SU-DHL-6 (cell line): ENCODE measurements at regions not wholly inside any gene's neighbourhood (a gene's known extent, or its start where the extent isn't known, plus 50 kb on each side); places are given as distances from the start of the nearest gene placed in this dataset.
A peak's percentile ranks its signal among the peaks of the same experiment; 100 is the strongest.

ENCODE experiments used
- H2AFZ ChIP-seq: fragments of 200-600 bp; sonication (generic); 2 replicates; pipeline ENCODE4 v1.6.1; 2014; ENCODE audit warnings: low read depth, mild to moderate bottlenecking, moderate library complexity, mixed read lengths, antibody characterized with exemption, low read length; ENCODE audit not compliant: severe bottlenecking
- H3F3A ChIP-seq: fragments of 200-600 bp; shearing (Covaris generic); 2 replicates; pipeline ENCODE4 v1.6.0; 2016; ENCODE audit warnings: antibody characterized with exemption, mild to moderate bottlenecking; ENCODE audit not compliant: insufficient read depth
- H3K27ac ChIP-seq: fragments of 200-600 bp; sonication (generic); 2 replicates; pipeline ENCODE4 v1.5.1; 2016; ENCODE audit warnings: low read depth, mild to moderate bottlenecking, low read length, moderate library complexity, mixed read lengths
- H3K27me3 ChIP-seq: fragments of 200-600 bp; sonication (generic), shearing (Covaris generic); 2 replicates; pipeline ENCODE4 v1.6.0; 2014; ENCODE audit warnings: mild to moderate bottlenecking, low read length
- H3K36me3 ChIP-seq: fragments of 200-600 bp; sonication (generic); 2 replicates; pipeline ENCODE4 v1.6.1; 2014; ENCODE audit warnings: mild to moderate bottlenecking, low read length, mixed read lengths
- H3K4me2 ChIP-seq: fragments of 300-600, 200-600 bp; shearing (Covaris generic), sonication (generic); 2 replicates; pipeline ENCODE4 v1.6.0; 2014; ENCODE audit warnings: low read length, low read depth, mild to moderate bottlenecking; ENCODE audit not compliant: poor library complexity, severe bottlenecking
- H3K4me3 ChIP-seq: fragments of 200-600 bp; sonication (generic); 2 replicates; pipeline ENCODE4 v1.5.1; 2014; ENCODE audit warnings: antibody characterized with exemption, low read length, mild to moderate bottlenecking, mixed read lengths; ENCODE audit not compliant: insufficient read depth, poor library complexity, severe bottlenecking
- H3K79me2 ChIP-seq: fragments of 200-600 bp; sonication (generic); 2 replicates; pipeline ENCODE4 v1.6.1; 2014; ENCODE audit warnings: mild to moderate bottlenecking, low read length, moderate library complexity; ENCODE audit not compliant: insufficient read depth
- H3K9ac ChIP-seq: fragments of 200-600 bp; sonication (generic); 2 replicates; pipeline ENCODE4 v1.7.0; 2014; ENCODE audit warnings: mild to moderate bottlenecking, low read length
- H3K9me2 ChIP-seq: fragments of 200-600 bp; sonication (generic); replicated peaks from 2 replicates; pipeline ENCODE4 v1.6.1; 2014; ENCODE audit warnings: low read length; ENCODE audit not compliant: insufficient read depth
- H3K9me3 ChIP-seq: fragments of 200-600 bp; sonication (generic); 2 replicates; pipeline ENCODE4 v1.6.1; 2014; ENCODE audit warnings: low read length, mixed read lengths; ENCODE audit not compliant: insufficient read depth
- H4K20me1 ChIP-seq: fragments of 200-600 bp; sonication (generic); 2 replicates; pipeline ENCODE4 v1.6.1; 2014; ENCODE audit warnings: low read depth, mild to moderate bottlenecking, antibody characterized with exemption, low read length, moderate library complexity, mixed read lengths
- EZH2phosphoT487 ChIP-seq: fragments of 200-600 bp; sonication (generic), shearing (Covaris generic); conservative IDR thresholded peaks from 2 replicates; pipeline ENCODE4 v1.6.1; 2018; ENCODE audit warnings: mild to moderate bottlenecking, antibody characterized with exemption, low read length, moderate library complexity, mixed read lengths
- TF ChIP-seq, protein P1 (sequence below): fragments of 200-600 bp; sonication (generic); IDR thresholded peaks from one replicate; pipeline ENCODE4 v1.5.1; 2017; ENCODE audit warnings: antibody characterized with exemption, mild to moderate bottlenecking, low read length, moderate library complexity; ENCODE audit not compliant: insufficient read depth, poor library complexity, severe bottlenecking

DNA sequence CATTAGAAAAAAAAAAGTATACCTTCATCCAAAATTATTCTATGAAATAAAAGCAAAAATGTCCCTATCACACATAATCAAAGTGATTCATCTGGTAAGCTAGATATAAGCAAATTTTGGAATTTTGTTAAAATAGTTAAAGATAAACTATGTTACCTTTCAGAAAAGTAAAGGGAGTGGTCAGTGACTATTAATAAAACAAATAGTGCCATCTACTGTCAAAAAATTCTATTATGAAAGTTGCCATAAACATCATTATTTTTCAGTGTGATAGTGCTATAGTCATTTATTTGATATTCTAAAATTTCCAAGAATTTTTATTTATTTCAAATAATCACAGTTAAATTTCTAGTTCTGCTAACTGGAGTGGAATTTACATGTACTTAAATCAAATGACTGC lies 803.7 kb downstream of the KCNT2 start:
- Histone ChIP-seq H3K27ac (no peak overlapping the region), H3K27me3 (no peaks in the 10 kb centered on the region), H3K9ac (no peak overlapping the region), H3K4me2 (peak overlapping the region; percentile 17), H3K36me3 (no peaks in the 10 kb centered on the region), H3K79me2 (no peaks in the 10 kb centered on the region), H3K9me3 (no peaks in the 10 kb centered on the region), H2AFZ (peak overlapping the region; percentile 79), H3K9me2 (no peaks in the 10 kb centered on the region), H4K20me1 (no peaks in the 10 kb centered on the region), H3K4me3 (no peak overlapping the region), H3F3A (no peaks in the 10 kb centered on the region)
- TF ChIP-seq, protein P1, sequence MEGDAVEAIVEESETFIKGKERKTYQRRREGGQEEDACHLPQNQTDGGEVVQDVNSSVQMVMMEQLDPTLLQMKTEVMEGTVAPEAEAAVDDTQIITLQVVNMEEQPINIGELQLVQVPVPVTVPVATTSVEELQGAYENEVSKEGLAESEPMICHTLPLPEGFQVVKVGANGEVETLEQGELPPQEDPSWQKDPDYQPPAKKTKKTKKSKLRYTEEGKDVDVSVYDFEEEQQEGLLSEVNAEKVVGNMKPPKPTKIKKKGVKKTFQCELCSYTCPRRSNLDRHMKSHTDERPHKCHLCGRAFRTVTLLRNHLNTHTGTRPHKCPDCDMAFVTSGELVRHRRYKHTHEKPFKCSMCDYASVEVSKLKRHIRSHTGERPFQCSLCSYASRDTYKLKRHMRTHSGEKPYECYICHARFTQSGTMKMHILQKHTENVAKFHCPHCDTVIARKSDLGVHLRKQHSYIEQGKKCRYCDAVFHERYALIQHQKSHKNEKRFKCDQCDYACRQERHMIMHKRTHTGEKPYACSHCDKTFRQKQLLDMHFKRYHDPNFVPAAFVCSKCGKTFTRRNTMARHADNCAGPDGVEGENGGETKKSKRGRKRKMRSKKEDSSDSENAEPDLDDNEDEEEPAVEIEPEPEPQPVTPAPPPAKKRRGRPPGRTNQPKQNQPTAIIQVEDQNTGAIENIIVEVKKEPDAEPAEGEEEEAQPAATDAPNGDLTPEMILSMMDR, result peak; percentile 23
- TF ChIP-seq EZH2phosphoT487, result no peak

DNA sequence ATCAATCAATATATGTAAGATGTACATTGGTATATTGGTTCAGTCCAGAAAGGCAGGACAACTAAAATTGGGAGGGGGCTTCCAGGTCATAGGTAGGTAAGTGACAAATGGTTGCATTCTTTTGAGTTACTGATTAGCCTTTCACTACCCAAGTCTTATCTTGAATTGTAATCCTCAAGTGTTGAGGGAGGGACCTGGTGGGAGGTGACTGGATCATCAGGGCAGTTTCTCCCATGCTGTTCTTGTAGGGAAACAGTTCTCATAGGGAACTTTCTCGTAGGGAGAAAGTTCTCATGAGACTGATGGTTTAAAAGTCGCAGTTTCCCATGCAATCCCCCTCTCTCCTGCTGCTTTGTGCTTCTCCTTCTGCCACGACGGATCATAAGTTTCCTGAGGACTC lies 809.2 kb downstream of the KCNT2 start:
- Histone ChIP-seq H3K79me2 (no peaks in the 10 kb centered on the region), H3K9me3 (no peaks in the 10 kb centered on the region), H3K36me3 (no peaks in the 10 kb centered on the region), H3K27me3 (no peaks in the 10 kb centered on the region), H3F3A (no peaks in the 10 kb centered on the region), H2AFZ (no peak overlapping the region), H3K9me2 (no peaks in the 10 kb centered on the region), H3K27ac (no peak overlapping the region), H3K4me3 (no peak overlapping the region), H3K4me2 (no peak overlapping the region), H4K20me1 (no peaks in the 10 kb centered on the region), H3K9ac (no peak overlapping the region)
- TF ChIP-seq, protein P1, result no peak
- TF ChIP-seq EZH2phosphoT487, result no peak

DNA sequence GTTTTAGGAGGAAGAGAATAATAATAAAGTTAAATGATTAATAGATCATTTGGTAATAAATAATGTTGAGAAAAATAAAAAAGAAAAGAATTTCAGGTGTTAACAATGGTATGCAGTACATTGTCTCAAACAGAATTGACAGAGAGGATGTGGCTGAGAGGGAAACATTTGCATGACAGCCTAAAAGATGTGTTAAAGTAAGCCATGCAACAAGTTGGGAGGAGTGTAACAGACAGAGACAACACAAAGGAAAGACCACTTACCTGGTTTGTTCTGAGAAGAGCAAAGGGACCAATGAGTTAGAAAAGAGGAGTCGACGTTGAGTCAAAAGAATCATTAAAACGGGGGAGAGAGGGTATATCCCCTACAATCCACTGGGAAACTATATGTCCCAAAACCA lies 814.0 kb downstream of the KCNT2 start:
- Histone ChIP-seq H3K79me2 (no peaks in the 10 kb centered on the region), H3K9me2 (no peaks in the 10 kb centered on the region), H2AFZ (no peak overlapping the region), H3F3A (no peaks in the 10 kb centered on the region), H3K9ac (no peak overlapping the region), H3K4me2 (no peak overlapping the region), H3K36me3 (no peaks in the 10 kb centered on the region), H4K20me1 (no peaks in the 10 kb centered on the region), H3K4me3 (no peak overlapping the region), H3K9me3 (peaks cover 9% of the 10 kb centered on the region; the same call in 1 of the 2 replicates), H3K27ac (no peak overlapping the region), H3K27me3 (no peaks in the 10 kb centered on the region)
- TF ChIP-seq, protein P1, result no peak
- no peak for TF ChIP-seq EZH2phosphoT487

DNA sequence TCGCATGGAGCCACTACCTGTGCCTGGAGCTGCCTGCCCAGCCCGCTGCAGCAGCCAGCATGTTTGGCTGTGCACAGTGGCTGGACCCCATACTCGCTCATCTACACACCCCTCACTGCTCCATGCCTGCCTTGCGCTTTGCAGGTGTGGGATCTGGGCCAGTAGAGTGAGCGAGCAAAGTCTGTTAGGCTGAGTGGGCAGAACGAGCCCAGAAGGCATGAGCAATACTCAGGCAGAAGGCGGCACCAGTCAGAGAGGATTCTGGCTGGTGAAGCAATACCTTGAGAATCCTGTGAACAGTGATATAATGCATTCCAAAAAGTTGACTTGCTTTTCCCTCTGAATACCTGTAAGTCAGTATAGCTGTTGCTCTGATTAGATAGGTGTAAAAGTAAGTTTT lies 816.4 kb downstream of the KCNT2 start:
- no peaks in the 10 kb centered on the region for H3K27me3 ChIP-seq
- H3K4me2 ChIP-seq, result no peak overlapping the region
- no peak overlapping the region for H3K4me3 ChIP-seq
- peaks cover 9% of the 10 kb centered on the region; the same call in 1 of the 2 replicates for H3K9me3 ChIP-seq
- H2AFZ ChIP-seq, result no peak overlapping the region
- H3K36me3 ChIP-seq, result no peaks in the 10 kb centered on the region
- no peaks in the 10 kb centered on the region for H3F3A ChIP-seq
- H3K79me2 ChIP-seq, result no peaks in the 10 kb centered on the region
- H3K27ac ChIP-seq, result no peak overlapping the region
- no peak for TF ChIP-seq EZH2phosphoT487
- TF ChIP-seq, protein P1, result no peak
- H3K9me2 ChIP-seq, result no peaks in the 10 kb centered on the region
- no peaks in the 10 kb centered on the region for H4K20me1 ChIP-seq
- no peak overlapping the region for H3K9ac ChIP-seq
